Caco-2 (cell line): ENCODE measurements at regions not wholly inside any gene's neighbourhood (a gene's known extent, or its start where the extent isn't known, plus 50 kb on each side); places are given as distances from the start of the nearest gene placed in this dataset.

Source experiments
- BruUV-seq: library from RNA; stranded (reverse); fragments of 400-500 nt; replicated peaks from 2 replicates; lab custom pipeline; 2021; lab: Mats Ljungman, UMichigan
- CTCF ChIA-PET: fragments of 300-600 bp; sonication (Branson Sonifier 250); formaldehyde crosslinking; loops from one replicate; lab custom pipeline; 2022; ENCODE audit warnings: antibody characterized with exemption; lab: Charles Lee
- POLR2A ChIA-PET: fragments of 300-600 bp; sonication (Branson Sonifier 250); formaldehyde crosslinking; loops from one replicate; lab custom pipeline; 2022; ENCODE audit warnings: antibody characterized with exemption; lab: Charles Lee
- DNase-seq, 2 experiments: peaks; one replicate each; pipeline versions ENCODE4 v3.0.0 to v3.0.0-alpha.2; 2020 to 2022
- H3K27me3 ChIP-seq: replicated peaks from 2 replicates; pipeline ENCODE4 v1.6.0; 2011; ENCODE audit warnings: low read length; ENCODE audit not compliant: control insufficient read depth, insufficient read depth
- H3K36me3 ChIP-seq: 2 replicates; pipeline ENCODE4 v1.5.1; 2011; ENCODE audit warnings: low read length; ENCODE audit not compliant: control insufficient read depth, insufficient read depth
- H3K4me1 ChIP-seq: fragments of 250-450 bp; sonication (Bioruptor Pico); 2 replicates; pipeline ENCODE4 v1.5.1; 2020; ENCODE audit warnings: mild to moderate bottlenecking
- H3K4me3 ChIP-seq: 2 replicates; pipeline ENCODE4 v1.5.1; 2011; ENCODE audit warnings: low read depth, mild to moderate bottlenecking, control low read depth, low read length
- H3K9me3 ChIP-seq: fragments of 250-450 bp; sonication (Bioruptor Pico); 2 replicates; pipeline ENCODE4 v1.5.1; 2020; ENCODE audit warnings: mild to moderate bottlenecking, moderate library complexity
- H3K27ac Mint-ChIP-seq: one replicate; pipeline ENCODE4 v1.8.0; 2022; ENCODE audit warnings: mixed read lengths; ENCODE audit not compliant: unreplicated experiment
- H3K27me3 Mint-ChIP-seq: one replicate; pipeline ENCODE4 v1.8.0; 2022; ENCODE audit warnings: mixed read lengths; ENCODE audit not compliant: insufficient read depth, unreplicated experiment
- H3K36me3 Mint-ChIP-seq: one replicate; pipeline ENCODE4 v1.8.0; 2022; ENCODE audit warnings: mild to moderate bottlenecking, mixed read lengths; ENCODE audit not compliant: insufficient read depth, unreplicated experiment
- H3K4me1 Mint-ChIP-seq: one replicate; pipeline ENCODE4 v1.8.0; 2022; ENCODE audit warnings: low read depth, mixed read lengths; ENCODE audit not compliant: unreplicated experiment
- H3K4me3 Mint-ChIP-seq: one replicate; pipeline ENCODE4 v1.8.0; 2022; ENCODE audit warnings: mild to moderate bottlenecking, moderate library complexity, mixed read lengths; ENCODE audit not compliant: unreplicated experiment
- H3K9me3 Mint-ChIP-seq: one replicate; pipeline ENCODE4 v1.8.0; 2022; ENCODE audit warnings: mixed read lengths; ENCODE audit not compliant: unreplicated experiment
- CTCF ChIP-seq, 2 experiments: fragments of 200-600 bp in 1 of 2; IDR thresholded peaks; 1 replicate in 1 of 2; 2 replicates in 1 of 2; pipeline versions ENCODE4 v1.5.1 to v1.8.0; 2011 to 2022; ENCODE audit warnings: antibody characterized with exemption in 1 of 2, control low read depth in 1 of 2, inconsistent platforms in 1 of 2, low read depth in 1 of 2, low read length in 1 of 2, mild to moderate bottlenecking in 1 of 2, moderate library complexity in 1 of 2; ENCODE audit not compliant: insufficient read depth in 1 of 2, severe bottlenecking in 1 of 2, unreplicated experiment in 1 of 2
- intact Hi-C: fragments of 100-400 bp; cut with micrococcal nuclease; formaldehyde crosslinking; loops from one replicate; pipeline ENCODE4 v1.10.0; 2022; ENCODE audit not compliant: unreplicated experiment

GRCh38 chr15:69958496-69959084 is 139.1 kb downstream of the TLE3 start:
- H3K36me3 ChIP-seq: no peaks in the 10 kb centered on the region
- DNase-seq: no peak
- peaks cover 3% of the 10 kb centered on the region for H3K27me3 Mint-ChIP-seq
- H3K4me1 ChIP-seq: no peaks in the 10 kb centered on the region
- no peaks in the 10 kb centered on the region for H3K4me1 Mint-ChIP-seq
- ChIA-PET POLR2A (no interaction called here), CTCF (interaction anchor here (0.6 kb wide), 1 partner anchor 480 kb away, joined by 3 read pairs; no protein-coding TSS in a partner anchor)
- TF ChIP-seq CTCF (IDR thresholded peaks at IDR 0.05; ENCODE audit: insufficient read depth in 1 of 2, low read depth in 1 of 2, low read length in 1 of 2, severe bottlenecking in 1 of 2, unreplicated experiment in 1 of 2): no peak
- H3K27me3 ChIP-seq: no peaks in the 10 kb centered on the region; the same call in none of the 2 replicates
- intact Hi-C loops: no loop called here
- H3K9me3 Mint-ChIP-seq: no peaks in the 10 kb centered on the region
- H3K9me3 ChIP-seq: no peaks in the 10 kb centered on the region
- H3K36me3 Mint-ChIP-seq: no peaks in the 10 kb centered on the region
- no peak overlapping the region for H3K4me3 Mint-ChIP-seq
- BruUV-seq: no TSS peak
- H3K27ac Mint-ChIP-seq: no peak overlapping the region
- H3K4me3 ChIP-seq: no peak overlapping the region

- Mint-ChIP-seq H3K27me3 (peaks cover 8% of the 10 kb centered on the region), H3K4me1 (no peaks in the 10 kb centered on the region), H3K9me3 (no peaks in the 10 kb centered on the region)
These were observed 135.2 kb downstream of the TLE3 start for GRCh38 chr15:69962561-69962960.

GRCh38 chr15:69963385-69963784 is 134.3 kb downstream of the TLE3 start:
- no TSS peak for BruUV-seq
- no peak for DNase-seq
- Histone ChIP-seq H3K4me3 (no peak overlapping the region), H3K4me1 (no peaks in the 10 kb centered on the region), H3K9me3 (no peaks in the 10 kb centered on the region), H3K27me3 (no peaks in the 10 kb centered on the region; the same call in 1 of the 2 replicates), H3K36me3 (no peaks in the 10 kb centered on the region)
- H3K27me3 Mint-ChIP-seq: peaks cover 11% of the 10 kb centered on the region
- H3K36me3 Mint-ChIP-seq: no peaks in the 10 kb centered on the region
- POLR2A ChIA-PET: no interaction called here
- CTCF ChIA-PET: no interaction called here
- intact Hi-C loops: no loop called here
- no peak overlapping the region for H3K4me3 Mint-ChIP-seq
- TF ChIP-seq CTCF (IDR thresholded peaks at IDR 0.05; ENCODE audit: insufficient read depth in 1 of 2, low read depth in 1 of 2, low read length in 1 of 2, severe bottlenecking in 1 of 2, unreplicated experiment in 1 of 2): no peak
- no peak overlapping the region for H3K27ac Mint-ChIP-seq
- no peaks in the 10 kb centered on the region for H3K9me3 Mint-ChIP-seq
- H3K4me1 Mint-ChIP-seq: no peaks in the 10 kb centered on the region

More at GRCh38 chr15:69962561-69962960, 135.2 kb downstream of the TLE3 start:
- Histone ChIP-seq H3K36me3 (no peaks in the 10 kb centered on the region), H3K4me3 (no peak overlapping the region), H3K4me1 (no peaks in the 10 kb centered on the region), H3K9me3 (no peaks in the 10 kb centered on the region), H3K27me3 (no peaks in the 10 kb centered on the region; the same call in 1 of the 2 replicates)
- intact Hi-C loops: no loop called here
- Mint-ChIP-seq H3K27ac (no peak overlapping the region), H3K4me3 (no peak overlapping the region), H3K36me3 (no peaks in the 10 kb centered on the region)
- no TSS peak for BruUV-seq
- POLR2A ChIA-PET: no interaction called here
- TF ChIP-seq CTCF (IDR thresholded peaks at IDR 0.05; ENCODE audit: insufficient read depth in 1 of 2, low read depth in 1 of 2, low read length in 1 of 2, severe bottlenecking in 1 of 2, unreplicated experiment in 1 of 2): no peak
- no peak for DNase-seq
- CTCF ChIA-PET: no interaction called here
